Caco-2 (cell line): ENCODE measurements at regions not wholly inside any gene's neighbourhood (a gene's known extent, or its start where the extent isn't known, plus 50 kb on each side); places are given as distances from the start of the nearest gene placed in this dataset.

Experiments used
- BruUV-seq: library from RNA; stranded (reverse); fragments of 400-500 nt; replicated peaks from 2 replicates; lab custom pipeline; 2021; lab: Mats Ljungman, UMichigan
- CTCF ChIA-PET: fragments of 300-600 bp; sonication (Branson Sonifier 250); formaldehyde crosslinking; loops from one replicate; lab custom pipeline; 2022; ENCODE audit warnings: antibody characterized with exemption; lab: Charles Lee
- POLR2A ChIA-PET: fragments of 300-600 bp; sonication (Branson Sonifier 250); formaldehyde crosslinking; loops from one replicate; lab custom pipeline; 2022; ENCODE audit warnings: antibody characterized with exemption; lab: Charles Lee
- DNase-seq, 2 experiments: peaks; one replicate each; pipeline versions ENCODE4 v3.0.0 to v3.0.0-alpha.2; 2020 to 2022
- H3K27me3 ChIP-seq: replicated peaks from 2 replicates; pipeline ENCODE4 v1.6.0; 2011; ENCODE audit warnings: low read length; ENCODE audit not compliant: control insufficient read depth, insufficient read depth
- H3K36me3 ChIP-seq: 2 replicates; pipeline ENCODE4 v1.5.1; 2011; ENCODE audit warnings: low read length; ENCODE audit not compliant: control insufficient read depth, insufficient read depth
- H3K4me1 ChIP-seq: fragments of 250-450 bp; sonication (Bioruptor Pico); 2 replicates; pipeline ENCODE4 v1.5.1; 2020; ENCODE audit warnings: mild to moderate bottlenecking
- H3K4me3 ChIP-seq: 2 replicates; pipeline ENCODE4 v1.5.1; 2011; ENCODE audit warnings: low read depth, mild to moderate bottlenecking, control low read depth, low read length
- H3K9me3 ChIP-seq: fragments of 250-450 bp; sonication (Bioruptor Pico); 2 replicates; pipeline ENCODE4 v1.5.1; 2020; ENCODE audit warnings: mild to moderate bottlenecking, moderate library complexity
- H3K27ac Mint-ChIP-seq: one replicate; pipeline ENCODE4 v1.8.0; 2022; ENCODE audit warnings: mixed read lengths; ENCODE audit not compliant: unreplicated experiment
- H3K27me3 Mint-ChIP-seq: one replicate; pipeline ENCODE4 v1.8.0; 2022; ENCODE audit warnings: mixed read lengths; ENCODE audit not compliant: insufficient read depth, unreplicated experiment
- H3K36me3 Mint-ChIP-seq: one replicate; pipeline ENCODE4 v1.8.0; 2022; ENCODE audit warnings: mild to moderate bottlenecking, mixed read lengths; ENCODE audit not compliant: insufficient read depth, unreplicated experiment
- H3K4me1 Mint-ChIP-seq: one replicate; pipeline ENCODE4 v1.8.0; 2022; ENCODE audit warnings: low read depth, mixed read lengths; ENCODE audit not compliant: unreplicated experiment
- H3K4me3 Mint-ChIP-seq: one replicate; pipeline ENCODE4 v1.8.0; 2022; ENCODE audit warnings: mild to moderate bottlenecking, moderate library complexity, mixed read lengths; ENCODE audit not compliant: unreplicated experiment
- H3K9me3 Mint-ChIP-seq: one replicate; pipeline ENCODE4 v1.8.0; 2022; ENCODE audit warnings: mixed read lengths; ENCODE audit not compliant: unreplicated experiment
- CTCF ChIP-seq, 2 experiments: fragments of 200-600 bp in 1 of 2; IDR thresholded peaks; 1 replicate in 1 of 2; 2 replicates in 1 of 2; pipeline versions ENCODE4 v1.5.1 to v1.8.0; 2011 to 2022; ENCODE audit warnings: antibody characterized with exemption in 1 of 2, control low read depth in 1 of 2, inconsistent platforms in 1 of 2, low read depth in 1 of 2, low read length in 1 of 2, mild to moderate bottlenecking in 1 of 2, moderate library complexity in 1 of 2; ENCODE audit not compliant: insufficient read depth in 1 of 2, severe bottlenecking in 1 of 2, unreplicated experiment in 1 of 2
- intact Hi-C: fragments of 100-400 bp; cut with micrococcal nuclease; formaldehyde crosslinking; loops from one replicate; pipeline ENCODE4 v1.10.0; 2022; ENCODE audit not compliant: unreplicated experiment

- no peak for DNase-seq
- Histone ChIP-seq H3K4me3 (no peak overlapping the region), H3K4me1 (no peaks in the 10 kb centered on the region), H3K9me3 (no peaks in the 10 kb centered on the region), H3K27me3 (no peaks in the 10 kb centered on the region), H3K36me3 (no peaks in the 10 kb centered on the region)
- peaks cover 9% of the 10 kb centered on the region for H3K9me3 Mint-ChIP-seq
- intact Hi-C loops: no loop called here
- no peaks in the 10 kb centered on the region for H3K27me3 Mint-ChIP-seq
- ChIA-PET CTCF (no interaction called here), POLR2A (no interaction called here)
- TF ChIP-seq CTCF (IDR thresholded peaks at IDR 0.05; ENCODE audit: insufficient read depth in 1 of 2, low read depth in 1 of 2, low read length in 1 of 2, severe bottlenecking in 1 of 2, unreplicated experiment in 1 of 2): no peak
- H3K4me1 Mint-ChIP-seq: peaks cover 7% of the 10 kb centered on the region
- no peak overlapping the region for H3K27ac Mint-ChIP-seq
- no peak overlapping the region for H3K4me3 Mint-ChIP-seq
- BruUV-seq: no TSS peak
- no peaks in the 10 kb centered on the region for H3K36me3 Mint-ChIP-seq
Measured at GRCh38 chr18:27501671-27502070, 316.6 kb upstream of the CHST9 start.

- TF ChIP-seq CTCF (IDR thresholded peaks at IDR 0.05; ENCODE audit: insufficient read depth in 1 of 2, low read depth in 1 of 2, low read length in 1 of 2, severe bottlenecking in 1 of 2, unreplicated experiment in 1 of 2): no peak
- no TSS peak for BruUV-seq
Measured at GRCh38 chr18:27500531-27500930, 315.4 kb upstream of the CHST9 start.

GRCh38 chr18:27497246-27497645 lies 312.1 kb upstream of the CHST9 start:
- Mint-ChIP-seq H3K27ac (no peak overlapping the region), H3K27me3 (no peaks in the 10 kb centered on the region), H3K9me3 (no peaks in the 10 kb centered on the region), H3K4me3 (no peak overlapping the region), H3K4me1 (no peaks in the 10 kb centered on the region), H3K36me3 (no peaks in the 10 kb centered on the region)
- H3K36me3 ChIP-seq: no peaks in the 10 kb centered on the region
- no peaks in the 10 kb centered on the region for H3K9me3 ChIP-seq
- TF ChIP-seq CTCF (IDR thresholded peaks at IDR 0.05; ENCODE audit: insufficient read depth in 1 of 2, low read depth in 1 of 2, low read length in 1 of 2, severe bottlenecking in 1 of 2, unreplicated experiment in 1 of 2): no peak
- POLR2A ChIA-PET: no interaction called here
- H3K4me1 ChIP-seq: no peaks in the 10 kb centered on the region
- H3K27me3 ChIP-seq: no peaks in the 10 kb centered on the region
- intact Hi-C loops: no loop called here
- no TSS peak for BruUV-seq
- CTCF ChIA-PET: interaction anchor here (0.6 kb wide), 2 partner anchors 257 to 669 kb away, joined by 3 read pairs; no protein-coding TSS in a partner anchor
- no peak for DNase-seq
- H3K4me3 ChIP-seq: no peak overlapping the region

More at GRCh38 chr18:27500531-27500930, 315.4 kb upstream of the CHST9 start:
- Histone ChIP-seq H3K4me3 (no peak overlapping the region), H3K36me3 (no peaks in the 10 kb centered on the region), H3K4me1 (no peaks in the 10 kb centered on the region), H3K27me3 (no peaks in the 10 kb centered on the region), H3K9me3 (no peaks in the 10 kb centered on the region)
- DNase-seq: no peak
- Mint-ChIP-seq H3K27ac (no peak overlapping the region), H3K9me3 (peaks cover 9% of the 10 kb centered on the region), H3K4me3 (no peak overlapping the region), H3K4me1 (peaks cover 7% of the 10 kb centered on the region), H3K27me3 (no peaks in the 10 kb centered on the region), H3K36me3 (no peaks in the 10 kb centered on the region)
- intact Hi-C loops: no loop called here
- POLR2A ChIA-PET: no interaction called here
- CTCF ChIA-PET: no interaction called here
